ENCODE measurements at regions not wholly inside any gene's neighbourhood (a gene's known extent, or its start where the extent isn't known, plus 50 kb on each side); places are given as distances from the start of the nearest gene placed in this dataset.

DNA sequence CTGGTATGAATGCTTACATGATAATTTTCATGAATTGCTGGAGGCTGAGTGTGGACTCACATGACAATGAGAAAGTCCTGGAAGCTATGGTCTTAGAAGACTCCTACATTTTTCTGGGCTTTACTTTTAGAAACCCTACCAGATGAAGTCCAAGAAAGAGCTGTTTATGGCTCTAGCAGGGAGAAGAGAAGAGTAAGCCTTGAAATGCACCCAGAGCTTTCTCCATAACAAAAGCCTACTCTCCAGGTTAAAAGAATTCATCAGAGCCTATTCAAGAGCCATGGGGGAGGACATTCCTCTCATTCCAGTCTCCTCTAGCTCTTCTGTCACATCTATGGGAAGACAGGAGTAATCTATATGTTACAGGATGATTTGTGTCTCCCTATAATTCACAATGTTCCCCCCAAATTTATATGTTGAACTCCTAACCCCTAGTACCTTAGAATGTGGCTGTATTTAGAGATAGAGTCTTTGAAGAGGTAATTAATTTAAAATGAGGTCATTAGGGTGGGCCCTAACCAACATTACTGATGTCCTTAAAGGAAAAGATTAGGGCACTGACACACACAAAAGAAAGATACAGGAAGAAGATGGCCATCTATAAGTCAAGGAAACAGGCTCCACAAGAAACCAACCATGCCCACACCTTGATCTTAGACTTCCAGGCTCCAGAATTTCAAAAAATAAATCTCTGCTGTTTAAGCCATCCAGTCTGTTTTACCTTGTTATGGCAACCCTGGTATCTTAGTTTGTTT is 193.8 kb upstream of the PTER start:
- no peaks in the 10 kb centered on the region; a peak in 2 of 8 replicates for H3K36me3 ChIP-seq (ENCODE audit: control insufficient read depth in 2 of 4, insufficient read depth in 4 of 4, low read length in 3 of 4)
- H2AK5ac ChIP-seq (ENCODE audit: low read depth, low read length), result peak overlapping the region; percentile 84
- no peaks in the 10 kb centered on the region; a peak in 1 of 4 replicates for H3K79me2 ChIP-seq (ENCODE audit: control insufficient read depth in 1 of 2, insufficient read depth in 2 of 2, low read length in 2 of 2)
- no peak overlapping the region; the same call in 1 of the 2 replicates for H3K18ac ChIP-seq (ENCODE audit: extremely low read depth, low read length)
- peaks cover 7 to 12% of the 10 kb centered on the region in 2 experiments for H3K9me3 ChIP-seq (ENCODE audit: insufficient read depth in 2 of 2, low read depth in 1 of 2, low read length in 1 of 2)
- peak overlapping the region; percentile 14 for H4K5ac ChIP-seq (ENCODE audit: insufficient read length, low read depth, low read length)
- no peaks in the 10 kb centered on the region for H3K23me2 ChIP-seq (ENCODE audit: low read depth, low read length)
- peak overlapping the region in 1 of 4 experiments; percentile 32; a peak in 1 of 8 replicates for H3K4me3 ChIP-seq (ENCODE audit: extremely low read depth in 1 of 4, insufficient read depth in 2 of 4, low read depth in 3 of 4, low read length in 4 of 4)
- H2AFZ ChIP-seq (ENCODE audit: low read length), result no peak overlapping the region
- FAIRE-seq (peak; percentile 98), DNase-seq (ENCODE audit: low read depth in 1 of 2, low spot score in 2 of 2) (peak in 1 of 2 experiments; percentile 57)
- no peaks in the 10 kb centered on the region for H4K20me1 ChIP-seq (replicated peaks in 1 of 2; ENCODE audit: control insufficient read depth in 1 of 2, insufficient read depth in 2 of 2, low read length in 2 of 2)
- H3K27me3 ChIP-seq (replicated peaks in 1 of 4; ENCODE audit: control insufficient read depth in 3 of 4, extremely low read depth in 1 of 4, insufficient read depth in 3 of 4, low read length in 3 of 4), result no peaks in the 10 kb centered on the region
- no peak overlapping the region for H3K4ac ChIP-seq (replicated peaks; ENCODE audit: insufficient read length, low read depth, low read length)
- no peaks in the 10 kb centered on the region for H3K79me1 ChIP-seq (ENCODE audit: low read depth, low read length)
- peak overlapping the region in 1 of 2 experiments; percentile 35; a peak in 1 of 4 replicates for H3K4me2 ChIP-seq (ENCODE audit: insufficient read depth in 1 of 2, low read depth in 2 of 2, low read length in 2 of 2)
- peak overlapping the region; percentile 95 for H2BK12ac ChIP-seq (ENCODE audit: low read depth, low read length)
- peak overlapping the region; percentile 73; the same call in 1 of the 2 replicates for H2BK5ac ChIP-seq (ENCODE audit: low read depth, low read length)
- H3K56ac ChIP-seq (replicated peaks; ENCODE audit: insufficient read length, low read depth, low read length), result no peak overlapping the region
- ChIA-PET POLR2A (ENCODE audit: partially characterized antibody) (interaction anchor here (0.5 kb wide), 1 partner anchor 1014 kb away, joined by 4 read pairs; no protein-coding TSS in a partner anchor), CTCF (ENCODE audit: partially characterized antibody) (interaction anchor here (0.6 to 1.3 kb wide), 2 partner anchors 144 to 182 kb away, joined by 3 read pairs; no protein-coding TSS in a partner anchor)
- no peak overlapping the region for H3K9ac ChIP-seq (replicated peaks in 1 of 4; ENCODE audit: extremely low read depth in 1 of 4, low read depth in 3 of 4, low read length in 3 of 4)
- H4K8ac ChIP-seq (ENCODE audit: extremely low read depth, insufficient read depth, low read length), result no peak overlapping the region
- peak overlapping the region; percentile 56 for H2BK120ac ChIP-seq (replicated peaks; ENCODE audit: low read depth, low read length)
- no peak overlapping the region for H2BK15ac ChIP-seq (ENCODE audit: low read length)
- no peak overlapping the region for H3K23ac ChIP-seq (ENCODE audit: insufficient read length)
- H3K4me1 ChIP-seq (replicated peaks in 1 of 4; ENCODE audit: control insufficient read depth in 3 of 4, insufficient read depth in 4 of 4, low read length in 3 of 4), result peaks cover 3 to 10% (median 7%) of the 10 kb centered on the region in 4 experiments; a peak in 5 of 7 replicates
- peak overlapping the region; percentile 46 for H4K91ac ChIP-seq (replicated peaks; ENCODE audit: insufficient read length, low read length)
- H2BK20ac ChIP-seq (ENCODE audit: low read length), result peak overlapping the region; percentile 98
- no peak overlapping the region for H3K14ac ChIP-seq (ENCODE audit: insufficient read length)
- peak overlapping the region; percentile 55 for H3K27ac ChIP-seq (ENCODE audit: low read depth, low read length)
- TF ChIP-seq PHF8 (conservative IDR thresholded peaks at IDR 0.05; ENCODE audit: low read depth, low read length) (no peak), CBX8 (IDR thresholded peaks at IDR 0.05; ENCODE audit: borderline replicate concordance, low read depth, low read length) (no peak), FOSL1 (IDR thresholded peaks at IDR 0.05; ENCODE audit: insufficient read depth, low read depth, low read length) (no peak), CBX5 (IDR thresholded peaks at IDR 0.05; ENCODE audit: low read depth, low read length) (no peak), BACH1 (IDR thresholded peaks at IDR 0.05; ENCODE audit: low read length) (no peak), POLR2AphosphoS5 (IDR thresholded peaks at IDR 0.05; ENCODE audit: low read depth, low read length) (no peak)
- TF ChIP-seq, protein P1, sequence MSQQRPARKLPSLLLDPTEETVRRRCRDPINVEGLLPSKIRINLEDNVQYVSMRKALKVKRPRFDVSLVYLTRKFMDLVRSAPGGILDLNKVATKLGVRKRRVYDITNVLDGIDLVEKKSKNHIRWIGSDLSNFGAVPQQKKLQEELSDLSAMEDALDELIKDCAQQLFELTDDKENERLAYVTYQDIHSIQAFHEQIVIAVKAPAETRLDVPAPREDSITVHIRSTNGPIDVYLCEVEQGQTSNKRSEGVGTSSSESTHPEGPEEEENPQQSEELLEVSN (IDR thresholded peaks at IDR 0.05), result no peak
- TF ChIP-seq, protein P2, sequence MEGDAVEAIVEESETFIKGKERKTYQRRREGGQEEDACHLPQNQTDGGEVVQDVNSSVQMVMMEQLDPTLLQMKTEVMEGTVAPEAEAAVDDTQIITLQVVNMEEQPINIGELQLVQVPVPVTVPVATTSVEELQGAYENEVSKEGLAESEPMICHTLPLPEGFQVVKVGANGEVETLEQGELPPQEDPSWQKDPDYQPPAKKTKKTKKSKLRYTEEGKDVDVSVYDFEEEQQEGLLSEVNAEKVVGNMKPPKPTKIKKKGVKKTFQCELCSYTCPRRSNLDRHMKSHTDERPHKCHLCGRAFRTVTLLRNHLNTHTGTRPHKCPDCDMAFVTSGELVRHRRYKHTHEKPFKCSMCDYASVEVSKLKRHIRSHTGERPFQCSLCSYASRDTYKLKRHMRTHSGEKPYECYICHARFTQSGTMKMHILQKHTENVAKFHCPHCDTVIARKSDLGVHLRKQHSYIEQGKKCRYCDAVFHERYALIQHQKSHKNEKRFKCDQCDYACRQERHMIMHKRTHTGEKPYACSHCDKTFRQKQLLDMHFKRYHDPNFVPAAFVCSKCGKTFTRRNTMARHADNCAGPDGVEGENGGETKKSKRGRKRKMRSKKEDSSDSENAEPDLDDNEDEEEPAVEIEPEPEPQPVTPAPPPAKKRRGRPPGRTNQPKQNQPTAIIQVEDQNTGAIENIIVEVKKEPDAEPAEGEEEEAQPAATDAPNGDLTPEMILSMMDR (IDR thresholded peaks at IDR 0.05; ENCODE audit: control extremely low read depth in 1 of 3, insufficient read depth in 1 of 3, low read depth in 1 of 3, low read length in 3 of 3), result no peak
- TF ChIP-seq, protein P3, sequence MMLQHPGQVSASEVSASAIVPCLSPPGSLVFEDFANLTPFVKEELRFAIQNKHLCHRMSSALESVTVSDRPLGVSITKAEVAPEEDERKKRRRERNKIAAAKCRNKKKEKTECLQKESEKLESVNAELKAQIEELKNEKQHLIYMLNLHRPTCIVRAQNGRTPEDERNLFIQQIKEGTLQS (IDR thresholded peaks at IDR 0.05; ENCODE audit: insufficient read depth, low read depth, low read length), result no peak
